HG03439 (cell line): ENCODE measurements at regions not wholly inside any gene's neighbourhood (a gene's known extent, or its start where the extent isn't known, plus 50 kb on each side); places are given as distances from the start of the nearest gene placed in this dataset.
"Not testable (repeated sequence)": the region's sequence is repeated elsewhere in the genome, so short reads cannot be mapped to it uniquely, and the experiment has no call there.

ENCODE experiments used
- ATAC-seq: cut with Tn5 transposase; IDR thresholded peaks from one replicate; pipeline ENCODE4 v1.9.1; 2021; ENCODE audit warnings: mild to moderate bottlenecking, moderate library complexity; ENCODE audit not compliant: unreplicated experiment

- no peak for ATAC-seq
Measured at GRCh38 chr2:200172521-200172920, 134.0 kb upstream of the SPATS2L start.

- ATAC-seq = no peak
Measured at GRCh38 chr2:200172944-200173581, 133.4 kb upstream of the SPATS2L start.

- ATAC-seq = no peak
Measured at GRCh38 chr2:200173691-200174090, 132.8 kb upstream of the SPATS2L start.

- ATAC-seq = no peak
Measured at GRCh38 chr2:200174433-200175216, 131.9 kb upstream of the SPATS2L start.

GRCh38 chr2:200177971-200178911, 128.3 kb upstream of the SPATS2L start:
- ATAC-seq = no peak

- no peak for ATAC-seq
Measured at GRCh38 chr2:200179151-200179550, 127.3 kb upstream of the SPATS2L start.

- no peak for ATAC-seq
Measured at GRCh38 chr2:200180943-200181342, 125.5 kb upstream of the SPATS2L start.

- no peak for ATAC-seq
Measured at GRCh38 chr2:200181755-200182154, 124.7 kb upstream of the SPATS2L start.

- ATAC-seq = no peak
Measured at GRCh38 chr2:200184748-200185627, 121.5 kb upstream of the SPATS2L start.

- ATAC-seq = no peak
Measured at GRCh38 chr2:200185628-200186000, 120.9 kb upstream of the SPATS2L start.

- ATAC-seq = no peak
Measured at GRCh38 chr2:200186002-200186401, 120.5 kb upstream of the SPATS2L start.

GRCh38 chr2:200188876-200189275, 117.6 kb upstream of the SPATS2L start:
- ATAC-seq = no peak

GRCh38 chr2:200189964-200190363, 116.5 kb upstream of the SPATS2L start:
- ATAC-seq = no peak

GRCh38 chr2:200193331-200193730, 113.2 kb upstream of the SPATS2L start:
- no peak for ATAC-seq

- ATAC-seq = no peak
Measured at GRCh38 chr2:200193791-200194190, 112.7 kb upstream of the SPATS2L start.

- ATAC-seq = no peak
Measured at GRCh38 chr2:200194746-200195145, 111.7 kb upstream of the SPATS2L start.

- no peak for ATAC-seq
Measured at GRCh38 chr2:200199005-200199404, 107.5 kb upstream of the SPATS2L start.

GRCh38 chr2:200199576-200200263, 106.8 kb upstream of the SPATS2L start:
- ATAC-seq = no peak

GRCh38 chr2:200201839-200202238, 104.7 kb upstream of the SPATS2L start:
- not testable (repeated sequence) for ATAC-seq

GRCh38 chr2:200203381-200203827, 103.1 kb upstream of the SPATS2L start:
- ATAC-seq = no peak
